ENCODE measurements at regions not wholly inside any gene's neighbourhood (a gene's known extent, or its start where the extent isn't known, plus 50 kb on each side); places are given as distances from the start of the nearest gene placed in this dataset.

DNA sequence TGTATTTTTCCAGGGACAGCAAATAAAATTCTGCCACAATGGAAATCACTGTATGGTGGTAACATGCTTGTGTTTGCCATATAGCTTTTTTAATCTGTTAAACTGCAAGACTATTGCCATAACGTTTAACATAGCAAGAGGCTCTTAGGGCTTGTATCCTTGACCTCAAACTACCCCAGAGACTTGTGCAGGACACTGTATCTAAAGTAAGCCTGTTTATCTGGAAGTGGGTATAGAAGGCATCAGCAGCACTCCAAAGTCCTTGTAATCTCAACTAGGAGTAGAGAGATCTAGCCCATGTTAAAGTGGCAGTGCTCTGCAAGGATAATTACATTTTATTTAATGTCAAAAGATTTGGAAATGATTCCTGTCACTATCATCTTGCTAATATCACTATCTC lies 1424.1 kb downstream of the CDH11 start:
- H3K79me2 ChIP-seq (replicated peaks; ENCODE audit: insufficient read depth, low read length) = no peaks in the 10 kb centered on the region
- no peaks in the 10 kb centered on the region for H3K27me3 ChIP-seq (ENCODE audit: insufficient read depth, low read depth, low read length)
- no peak overlapping the region for H3K4me2 ChIP-seq (ENCODE audit: low read length)
- no peak overlapping the region for H3K9ac ChIP-seq (ENCODE audit: low read length)
- H3K9me3 ChIP-seq (ENCODE audit: low read length) = no peaks in the 10 kb centered on the region
- no peak overlapping the region for H3K4me3 ChIP-seq (ENCODE audit: low read length)
- H4K20me1 ChIP-seq (ENCODE audit: insufficient read depth) = no peaks in the 10 kb centered on the region
- H3K9me2 ChIP-seq (ENCODE audit: insufficient read depth, low read length) = no peaks in the 10 kb centered on the region
- no peak overlapping the region for H2AFZ ChIP-seq (ENCODE audit: low read depth, low read length)
- TF ChIP-seq EZH2 (IDR thresholded peaks at IDR 0.05; ENCODE audit: borderline replicate concordance, insufficient read depth, low read length, poor library complexity, severe bottlenecking) (no peak), TAF1 (IDR thresholded peaks at IDR 0.05; ENCODE audit: low read depth) (no peak), EP300 (conservative IDR thresholded peaks at IDR 0.05; ENCODE audit: poor library complexity, severe bottlenecking) (no peak)
- TF ChIP-seq, protein P1, sequence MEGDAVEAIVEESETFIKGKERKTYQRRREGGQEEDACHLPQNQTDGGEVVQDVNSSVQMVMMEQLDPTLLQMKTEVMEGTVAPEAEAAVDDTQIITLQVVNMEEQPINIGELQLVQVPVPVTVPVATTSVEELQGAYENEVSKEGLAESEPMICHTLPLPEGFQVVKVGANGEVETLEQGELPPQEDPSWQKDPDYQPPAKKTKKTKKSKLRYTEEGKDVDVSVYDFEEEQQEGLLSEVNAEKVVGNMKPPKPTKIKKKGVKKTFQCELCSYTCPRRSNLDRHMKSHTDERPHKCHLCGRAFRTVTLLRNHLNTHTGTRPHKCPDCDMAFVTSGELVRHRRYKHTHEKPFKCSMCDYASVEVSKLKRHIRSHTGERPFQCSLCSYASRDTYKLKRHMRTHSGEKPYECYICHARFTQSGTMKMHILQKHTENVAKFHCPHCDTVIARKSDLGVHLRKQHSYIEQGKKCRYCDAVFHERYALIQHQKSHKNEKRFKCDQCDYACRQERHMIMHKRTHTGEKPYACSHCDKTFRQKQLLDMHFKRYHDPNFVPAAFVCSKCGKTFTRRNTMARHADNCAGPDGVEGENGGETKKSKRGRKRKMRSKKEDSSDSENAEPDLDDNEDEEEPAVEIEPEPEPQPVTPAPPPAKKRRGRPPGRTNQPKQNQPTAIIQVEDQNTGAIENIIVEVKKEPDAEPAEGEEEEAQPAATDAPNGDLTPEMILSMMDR (IDR thresholded peaks at IDR 0.05; ENCODE audit: poor library complexity, severe bottlenecking) = no peak
- no peaks in the 10 kb centered on the region for H3K36me3 ChIP-seq (ENCODE audit: insufficient read depth, low read length)
- no peak overlapping the region for H3K27ac ChIP-seq (ENCODE audit: low read length)
- H3F3A ChIP-seq (ENCODE audit: insufficient read depth, low read length, poor library complexity, severe bottlenecking) = no peaks in the 10 kb centered on the region

- H2AFZ ChIP-seq (ENCODE audit: low read depth, low read length) = no peak overlapping the region
- no peak overlapping the region for H3K9ac ChIP-seq (ENCODE audit: low read length)
- no peaks in the 10 kb centered on the region for H3K79me2 ChIP-seq (replicated peaks; ENCODE audit: insufficient read depth, low read length)
- H4K20me1 ChIP-seq (ENCODE audit: insufficient read depth) = no peaks in the 10 kb centered on the region
- H3K27ac ChIP-seq (ENCODE audit: low read length) = no peak overlapping the region
- no peak for TF ChIP-seq REST (IDR thresholded peaks at IDR 0.05; ENCODE audit: borderline replicate concordance)
- no peak for TF ChIP-seq TAF1 (IDR thresholded peaks at IDR 0.05; ENCODE audit: low read depth)
- no peak for TF ChIP-seq MXI1 (conservative IDR thresholded peaks at IDR 0.05; ENCODE audit: poor library complexity, severe bottlenecking)
- TF ChIP-seq RAD21 (conservative IDR thresholded peaks at IDR 0.05) = no peak
- TF ChIP-seq, protein P1 (IDR thresholded peaks at IDR 0.05; ENCODE audit: poor library complexity, severe bottlenecking) = no peak
- TF ChIP-seq POLR2AphosphoS5 (IDR thresholded peaks at IDR 0.05) = no peak
- no peak for TF ChIP-seq EP300 (conservative IDR thresholded peaks at IDR 0.05; ENCODE audit: poor library complexity, severe bottlenecking)
- TF ChIP-seq EZH2 (IDR thresholded peaks at IDR 0.05; ENCODE audit: borderline replicate concordance, insufficient read depth, low read length, poor library complexity, severe bottlenecking) = no peak
- TF ChIP-seq SMC3 (conservative IDR thresholded peaks at IDR 0.05; ENCODE audit: poor library complexity) = no peak
- H3K9me3 ChIP-seq (ENCODE audit: low read length) = no peaks in the 10 kb centered on the region
- no peaks in the 10 kb centered on the region for H3F3A ChIP-seq (ENCODE audit: insufficient read depth, low read length, poor library complexity, severe bottlenecking)
- H3K36me3 ChIP-seq (ENCODE audit: insufficient read depth, low read length) = no peaks in the 10 kb centered on the region
- H3K27me3 ChIP-seq (ENCODE audit: insufficient read depth, low read depth, low read length) = no peaks in the 10 kb centered on the region
- no peaks in the 10 kb centered on the region for H3K9me2 ChIP-seq (ENCODE audit: insufficient read depth, low read length)
- no peak overlapping the region for H3K4me2 ChIP-seq (ENCODE audit: low read length)
- no peak overlapping the region for H3K4me3 ChIP-seq (ENCODE audit: low read length)
Observed at GRCh38 chr16:63695347-63695746, 1426.5 kb downstream of the CDH11 start.
